ENCODE measurements at regions not wholly inside any gene's neighbourhood (a gene's known extent, or its start where the extent isn't known, plus 50 kb on each side); places are given as distances from the start of the nearest gene placed in this dataset.

- no peak for TF ChIP-seq EZH2 (optimal IDR thresholded peaks at IDR 0.05; ENCODE audit: low read depth, low read length)
- no peak for TF ChIP-seq EZH2phosphoT487 (IDR thresholded peaks at IDR 0.05; ENCODE audit: low read length)
- TF ChIP-seq, protein P1, sequence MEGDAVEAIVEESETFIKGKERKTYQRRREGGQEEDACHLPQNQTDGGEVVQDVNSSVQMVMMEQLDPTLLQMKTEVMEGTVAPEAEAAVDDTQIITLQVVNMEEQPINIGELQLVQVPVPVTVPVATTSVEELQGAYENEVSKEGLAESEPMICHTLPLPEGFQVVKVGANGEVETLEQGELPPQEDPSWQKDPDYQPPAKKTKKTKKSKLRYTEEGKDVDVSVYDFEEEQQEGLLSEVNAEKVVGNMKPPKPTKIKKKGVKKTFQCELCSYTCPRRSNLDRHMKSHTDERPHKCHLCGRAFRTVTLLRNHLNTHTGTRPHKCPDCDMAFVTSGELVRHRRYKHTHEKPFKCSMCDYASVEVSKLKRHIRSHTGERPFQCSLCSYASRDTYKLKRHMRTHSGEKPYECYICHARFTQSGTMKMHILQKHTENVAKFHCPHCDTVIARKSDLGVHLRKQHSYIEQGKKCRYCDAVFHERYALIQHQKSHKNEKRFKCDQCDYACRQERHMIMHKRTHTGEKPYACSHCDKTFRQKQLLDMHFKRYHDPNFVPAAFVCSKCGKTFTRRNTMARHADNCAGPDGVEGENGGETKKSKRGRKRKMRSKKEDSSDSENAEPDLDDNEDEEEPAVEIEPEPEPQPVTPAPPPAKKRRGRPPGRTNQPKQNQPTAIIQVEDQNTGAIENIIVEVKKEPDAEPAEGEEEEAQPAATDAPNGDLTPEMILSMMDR (IDR thresholded peaks at IDR 0.05; ENCODE audit: low read length): no peak
These were observed 651.1 kb downstream of the ANKRD50 start for GRCh38 chr4:124061413-124061812.

All from MM.1S (cell line).